GM23248 (cell line): ENCODE measurements at regions not wholly inside any gene's neighbourhood (a gene's known extent, or its start where the extent isn't known, plus 50 kb on each side); places are given as distances from the start of the nearest gene placed in this dataset.
"Not testable (repeated sequence)": the region's sequence is repeated elsewhere in the genome, so short reads cannot be mapped to it uniquely, and the experiment has no call there.

ENCODE experiments used
- DNase-seq: peaks from one replicate; pipeline ENCODE4 v3.0.0-alpha.2; 2015
- H2AFZ ChIP-seq: fragments of 200-600 bp; sonication (generic); 2 replicates; pipeline ENCODE4 v1.6.1; 2016; ENCODE audit warnings: antibody characterized with exemption
- H3F3A ChIP-seq: fragments of 200-600 bp; sonication (generic); 2 replicates; pipeline ENCODE4 v1.6.1; 2016; ENCODE audit warnings: mild to moderate bottlenecking, antibody characterized with exemption, mixed run types; ENCODE audit not compliant: insufficient read depth
- H3K27ac ChIP-seq: fragments of 200-600 bp; sonication (generic); 2 replicates; pipeline ENCODE4 v1.5.1; 2016; ENCODE audit warnings: mild to moderate bottlenecking
- H3K27me3 ChIP-seq: fragments of 200-600 bp; sonication (generic); replicated peaks from 2 replicates; pipeline ENCODE4 v1.6.1; 2016; ENCODE audit warnings: mild to moderate bottlenecking; ENCODE audit not compliant: insufficient read depth
- H3K36me3 ChIP-seq: fragments of 200-600 bp; sonication (generic); 2 replicates; pipeline ENCODE4 v1.6.1; 2016; ENCODE audit warnings: low read depth, mild to moderate bottlenecking
- H3K4me1 ChIP-seq: fragments of 200-600 bp; sonication (generic); 2 replicates; pipeline ENCODE4 v1.6.1; 2016; ENCODE audit warnings: mild to moderate bottlenecking; ENCODE audit not compliant: insufficient read depth
- H3K4me2 ChIP-seq: fragments of 200-600 bp; sonication (generic); one replicate; pipeline ENCODE4 v1.6.1; 2016; ENCODE audit warnings: mild to moderate bottlenecking; ENCODE audit not compliant: unreplicated experiment
- H3K4me3 ChIP-seq: fragments of 200-600 bp; sonication (generic); 2 replicates; pipeline ENCODE4 v1.5.1; 2016; ENCODE audit warnings: mild to moderate bottlenecking
- H3K79me2 ChIP-seq: fragments of 200-600 bp; sonication (generic); 2 replicates; pipeline ENCODE4 v1.6.1; 2016; ENCODE audit warnings: mild to moderate bottlenecking; ENCODE audit not compliant: insufficient read depth
- H3K9ac ChIP-seq: fragments of 200-600 bp; sonication (generic); 2 replicates; pipeline ENCODE4 v1.6.1; 2016; ENCODE audit warnings: mild to moderate bottlenecking
- H3K9me2 ChIP-seq: fragments of 200-600 bp; sonication (generic); 2 replicates; pipeline ENCODE4 v1.6.1; 2016; ENCODE audit warnings: mixed run types, mild to moderate bottlenecking, moderate library complexity; ENCODE audit not compliant: insufficient read depth
- H3K9me3 ChIP-seq: fragments of 200-600 bp; sonication (generic); one replicate; pipeline ENCODE4 v1.6.1; 2017; ENCODE audit warnings: low read depth
- H4K20me1 ChIP-seq: fragments of 200-600 bp; sonication (generic); 2 replicates; pipeline ENCODE4 v1.6.0; 2016; ENCODE audit not compliant: insufficient read depth
- EZH2 ChIP-seq: fragments of 200-600 bp; sonication (generic); IDR thresholded peaks from 2 replicates; pipeline ENCODE4 v1.6.1; 2018; ENCODE audit warnings: antibody characterized with exemption, mild to moderate bottlenecking; ENCODE audit not compliant: insufficient read depth, poor library complexity, severe bottlenecking
- EZH2phosphoT487 ChIP-seq: fragments of 200-600 bp; sonication (generic); IDR thresholded peaks from 2 replicates; pipeline ENCODE4 v1.6.1; 2018; ENCODE audit warnings: antibody characterized with exemption, moderate library complexity, mild to moderate bottlenecking, low read depth; ENCODE audit not compliant: insufficient read depth
- WGBS, 2 experiments: methylation state at CpG; one replicate each; pipeline ENCODE4 v1.1.6; 2015 to 2017; ENCODE audit warnings: low lambda C conversion rate in 2 of 2, low coverage in 1 of 2; ENCODE audit errors: missing lambda C conversion rate in 2 of 2; 5-methylcytosine and 5-hydroxymethylcytosine counted together
- in situ Hi-C: fragments of 300-500 bp; cut with MboI; formaldehyde crosslinking; loops from 2 replicates; pipeline ENCODE4 v1.15.0; 2020

- Histone ChIP-seq H4K20me1 (no peaks in the 10 kb centered on the region), H2AFZ (no peak overlapping the region), H3F3A (peaks cover 14% of the 10 kb centered on the region), H3K79me2 (no peaks in the 10 kb centered on the region), H3K4me3 (no peak overlapping the region), H3K4me2 (peak overlapping the region; percentile 31), H3K9me3 (peaks cover 4% of the 10 kb centered on the region), H3K36me3 (no peaks in the 10 kb centered on the region), H3K9me2 (no peaks in the 10 kb centered on the region), H3K4me1 (peaks cover 24% of the 10 kb centered on the region), H3K9ac (no peak overlapping the region), H3K27me3 (no peaks in the 10 kb centered on the region), H3K27ac (0 out of 2 replicates have a peak overlapping the region, but pooled peaks have one; percentile 8)
- TF ChIP-seq EZH2phosphoT487 (no peak), EZH2 (no peak)
- peak; percentile 54 for DNase-seq
- in situ Hi-C loops, result no loop called here
- 40 to 67% methylated on average over 1 of the region's 1 CpG for WGBS, 2 experiments
These were observed 559.6 kb downstream of the RFPL4B start for GRCh38 chr6:112906726-112907125.

- H4K20me1 ChIP-seq, result no peaks in the 10 kb centered on the region
- no peak overlapping the region for H3K4me3 ChIP-seq
- H3K9me2 ChIP-seq, result no peaks in the 10 kb centered on the region
- H3K36me3 ChIP-seq, result no peaks in the 10 kb centered on the region
- H3K9ac ChIP-seq, result no peak overlapping the region
- H3K27me3 ChIP-seq, result no peaks in the 10 kb centered on the region
- in situ Hi-C loops, result no loop called here
- H2AFZ ChIP-seq, result no peak overlapping the region
- H3K27ac ChIP-seq, result no peak overlapping the region
- no peaks in the 10 kb centered on the region for H3K9me3 ChIP-seq
- H3K79me2 ChIP-seq, result no peaks in the 10 kb centered on the region
- TF ChIP-seq EZH2phosphoT487 (no peak), EZH2 (no peak)
- H3F3A ChIP-seq, result peaks cover 25% of the 10 kb centered on the region
- H3K4me1 ChIP-seq, result peaks cover 42% of the 10 kb centered on the region
- peak; percentile 16 for DNase-seq
- H3K4me2 ChIP-seq, result no peak overlapping the region
These were observed 562.7 kb downstream of the RFPL4B start for GRCh38 chr6:112909781-112910180.

GRCh38 chr6:112910256-112910655, 563.1 kb downstream of the RFPL4B start:
- no peak overlapping the region for H3K27ac ChIP-seq
- H3K9me2 ChIP-seq, result no peaks in the 10 kb centered on the region
- DNase-seq, result peak; percentile 31
- H3K9ac ChIP-seq, result no peak overlapping the region
- TF ChIP-seq EZH2phosphoT487, result no peak
- no peak for TF ChIP-seq EZH2
- WGBS, 2 experiments, result 2 to 7% methylated on average over 2 of the region's 2 CpGs
- H4K20me1 ChIP-seq, result no peaks in the 10 kb centered on the region
- H3K36me3 ChIP-seq, result no peaks in the 10 kb centered on the region
- H2AFZ ChIP-seq, result no peak overlapping the region
- in situ Hi-C loops, result no loop called here
- H3K4me1 ChIP-seq, result peaks cover 42% of the 10 kb centered on the region
- H3F3A ChIP-seq, result peaks cover 25% of the 10 kb centered on the region
- no peak overlapping the region for H3K4me2 ChIP-seq
- no peak overlapping the region for H3K4me3 ChIP-seq
- no peaks in the 10 kb centered on the region for H3K9me3 ChIP-seq
- H3K27me3 ChIP-seq, result no peaks in the 10 kb centered on the region
- H3K79me2 ChIP-seq, result no peaks in the 10 kb centered on the region

GRCh38 chr6:112911959-112912358, 564.8 kb downstream of the RFPL4B start:
- Histone ChIP-seq H3K79me2 (no peaks in the 10 kb centered on the region), H3K27ac (no peak overlapping the region), H2AFZ (no peak overlapping the region), H3K36me3 (no peaks in the 10 kb centered on the region), H3K9me2 (no peaks in the 10 kb centered on the region), H3K4me3 (no peak overlapping the region), H3K4me2 (no peak overlapping the region), H4K20me1 (no peaks in the 10 kb centered on the region), H3K4me1 (peaks cover 32% of the 10 kb centered on the region), H3K9me3 (no peaks in the 10 kb centered on the region), H3F3A (peaks cover 16% of the 10 kb centered on the region), H3K9ac (no peak overlapping the region), H3K27me3 (no peaks in the 10 kb centered on the region)
- WGBS, 2 experiments, result 37 to 42% methylated on average over 3 of the region's 3 CpGs
- in situ Hi-C loops, result no loop called here
- peak; percentile 13 for DNase-seq
- TF ChIP-seq EZH2phosphoT487 (no peak), EZH2 (no peak)

- Histone ChIP-seq H3K4me3 (no peak overlapping the region), H4K20me1 (no peaks in the 10 kb centered on the region), H3K36me3 (no peaks in the 10 kb centered on the region), H3K9ac (no peak overlapping the region), H3K79me2 (no peaks in the 10 kb centered on the region), H3K9me3 (no peaks in the 10 kb centered on the region), H3F3A (peaks cover 16% of the 10 kb centered on the region), H2AFZ (peak overlapping the region; percentile 36; the same call in 1 of the 2 replicates), H3K9me2 (no peaks in the 10 kb centered on the region), H3K4me2 (peak overlapping the region; percentile 6), H3K27ac (0 out of 2 replicates have a peak overlapping the region, but pooled peaks have one; percentile 13), H3K27me3 (no peaks in the 10 kb centered on the region), H3K4me1 (peaks cover 29% of the 10 kb centered on the region)
- peak; percentile 53 for DNase-seq
- TF ChIP-seq EZH2phosphoT487 (no peak), EZH2 (no peak)
- 16 to 18% methylated on average over 2 of the region's 2 CpGs for WGBS, 2 experiments
- in situ Hi-C loops, result no loop called here
These were observed 565.4 kb downstream of the RFPL4B start for GRCh38 chr6:112912416-112913101.

- H3K4me3 ChIP-seq, H4K20me1 ChIP-seq, H3K79me2 ChIP-seq, H3K27me3 ChIP-seq, DNase-seq, in situ Hi-C loops, H3K9me2 ChIP-seq, H2AFZ ChIP-seq, H3K4me2 ChIP-seq, H3K9ac ChIP-seq, H3K9me3 ChIP-seq, H3K36me3 ChIP-seq, H3K4me1 ChIP-seq, H3F3A ChIP-seq, H3K27ac ChIP-seq: not testable (repeated sequence)
- WGBS, 2 experiments, result 60 to 81% methylated on average over 5 to 9 of the region's 14 CpGs
These were observed 572.6 kb downstream of the RFPL4B start for GRCh38 chr6:112919744-112920143.
